Stimulated activated naive CD8-positive, alpha-beta T cell treated with anti-CD3 and anti-CD28 coated beads, Interleukin-15, Interleukin-2, amounts not matched to agents 100 ng/mL and 50 ng/mL, for 24 hours (primary cell): ENCODE measurements at regions not wholly inside any gene's neighbourhood (a gene's known extent, or its start where the extent isn't known, plus 50 kb on each side); places are given as distances from the start of the nearest gene placed in this dataset.
"Not testable (repeated sequence)": the region's sequence is repeated elsewhere in the genome, so short reads cannot be mapped to it uniquely, and the experiment has no call there.

ENCODE experiments used
- H3K27ac Mint-ChIP-seq: one replicate; pipeline ENCODE4 v1.8.0; 2021; ENCODE audit warnings: mild to moderate bottlenecking, mixed read lengths
- H3K27me3 Mint-ChIP-seq: one replicate; pipeline ENCODE4 v1.8.0; 2021; ENCODE audit warnings: mixed read lengths
- H3K36me3 Mint-ChIP-seq: one replicate; pipeline ENCODE4 v1.8.0; 2021; ENCODE audit warnings: low read depth, mixed read lengths
- H3K4me1 Mint-ChIP-seq: one replicate; pipeline ENCODE4 v1.8.0; 2021; ENCODE audit warnings: low read depth, mixed read lengths
- H3K4me3 Mint-ChIP-seq: one replicate; pipeline ENCODE4 v1.8.0; 2021; ENCODE audit warnings: mild to moderate bottlenecking, mixed read lengths
- H3K9me3 Mint-ChIP-seq: one replicate; pipeline ENCODE4 v1.8.0; 2021; ENCODE audit warnings: mixed read lengths

GRCh38 chr18:77395953-77396352 lies 146.3 kb downstream of the GALR1 start:
- Mint-ChIP-seq H3K9me3 (peaks cover 3% of the 10 kb centered on the region), H3K4me3 (no peak overlapping the region), H3K36me3 (no peaks in the 10 kb centered on the region), H3K4me1 (no peaks in the 10 kb centered on the region), H3K27ac (no peak overlapping the region), H3K27me3 (peaks cover 3% of the 10 kb centered on the region)

- no peaks in the 10 kb centered on the region for H3K4me1 Mint-ChIP-seq
- H3K27me3 Mint-ChIP-seq: peaks cover 3% of the 10 kb centered on the region
- peaks cover 3% of the 10 kb centered on the region for H3K9me3 Mint-ChIP-seq
- H3K27ac Mint-ChIP-seq: no peak overlapping the region
- no peak overlapping the region for H3K4me3 Mint-ChIP-seq
- H3K36me3 Mint-ChIP-seq: no peaks in the 10 kb centered on the region
Measured at GRCh38 chr18:77397056-77397455, 147.4 kb downstream of the GALR1 start.

GRCh38 chr18:77397617-77398016 lies 148.0 kb downstream of the GALR1 start:
- no peak overlapping the region for H3K4me3 Mint-ChIP-seq
- H3K27me3 Mint-ChIP-seq: no peaks in the 10 kb centered on the region
- no peaks in the 10 kb centered on the region for H3K9me3 Mint-ChIP-seq
- no peaks in the 10 kb centered on the region for H3K4me1 Mint-ChIP-seq
- H3K27ac Mint-ChIP-seq: no peak overlapping the region
- H3K36me3 Mint-ChIP-seq: no peaks in the 10 kb centered on the region

- no peaks in the 10 kb centered on the region for H3K4me1 Mint-ChIP-seq
- H3K36me3 Mint-ChIP-seq: no peaks in the 10 kb centered on the region
- H3K27ac Mint-ChIP-seq: no peak overlapping the region
- no peaks in the 10 kb centered on the region for H3K9me3 Mint-ChIP-seq
- H3K4me3 Mint-ChIP-seq: no peak overlapping the region
- H3K27me3 Mint-ChIP-seq: no peaks in the 10 kb centered on the region
Measured at GRCh38 chr18:77400561-77400960, 150.9 kb downstream of the GALR1 start.

- Mint-ChIP-seq H3K27me3 (no peaks in the 10 kb centered on the region), H3K4me1 (no peaks in the 10 kb centered on the region), H3K36me3 (no peaks in the 10 kb centered on the region), H3K4me3 (no peak overlapping the region), H3K27ac (no peak overlapping the region), H3K9me3 (no peaks in the 10 kb centered on the region)
Measured at GRCh38 chr18:77401173-77401572, 151.5 kb downstream of the GALR1 start.

- Mint-ChIP-seq H3K9me3 (no peaks in the 10 kb centered on the region), H3K27ac (no peak overlapping the region), H3K4me3 (no peak overlapping the region), H3K36me3 (no peaks in the 10 kb centered on the region), H3K27me3 (no peaks in the 10 kb centered on the region), H3K4me1 (no peaks in the 10 kb centered on the region)
Measured at GRCh38 chr18:77403969-77404535, 154.4 kb downstream of the GALR1 start.

- H3K4me3 Mint-ChIP-seq: no peak overlapping the region
- no peaks in the 10 kb centered on the region for H3K36me3 Mint-ChIP-seq
- H3K27me3 Mint-ChIP-seq: no peaks in the 10 kb centered on the region
- H3K9me3 Mint-ChIP-seq: no peaks in the 10 kb centered on the region
- H3K4me1 Mint-ChIP-seq: no peaks in the 10 kb centered on the region
- no peak overlapping the region for H3K27ac Mint-ChIP-seq
Measured at GRCh38 chr18:77405096-77405495, 155.4 kb downstream of the GALR1 start.

- no peaks in the 10 kb centered on the region for H3K4me1 Mint-ChIP-seq
- no peak overlapping the region for H3K4me3 Mint-ChIP-seq
- H3K27me3 Mint-ChIP-seq: no peaks in the 10 kb centered on the region
- H3K36me3 Mint-ChIP-seq: no peaks in the 10 kb centered on the region
- H3K27ac Mint-ChIP-seq: no peak overlapping the region
- H3K9me3 Mint-ChIP-seq: no peaks in the 10 kb centered on the region
Measured at GRCh38 chr18:77407733-77408132, 158.1 kb downstream of the GALR1 start.

GRCh38 chr18:77421546-77421945 lies 171.9 kb downstream of the GALR1 start:
- not testable (repeated sequence) for H3K4me3 Mint-ChIP-seq, H3K27ac Mint-ChIP-seq, H3K27me3 Mint-ChIP-seq, H3K9me3 Mint-ChIP-seq, H3K36me3 Mint-ChIP-seq, H3K4me1 Mint-ChIP-seq

GRCh38 chr18:77422974-77423867 lies 173.6 kb downstream of the GALR1 start:
- Mint-ChIP-seq H3K36me3 (no peaks in the 10 kb centered on the region), H3K27ac (no peak overlapping the region), H3K4me1 (no peaks in the 10 kb centered on the region), H3K9me3 (no peaks in the 10 kb centered on the region), H3K27me3 (peaks cover 8% of the 10 kb centered on the region), H3K4me3 (no peak overlapping the region)

- Mint-ChIP-seq H3K27me3 (peaks cover 28% of the 10 kb centered on the region), H3K9me3 (no peaks in the 10 kb centered on the region), H3K36me3 (no peaks in the 10 kb centered on the region), H3K27ac (no peak overlapping the region), H3K4me3 (no peak overlapping the region), H3K4me1 (no peaks in the 10 kb centered on the region)
Measured at GRCh38 chr18:77433076-77433475, 183.4 kb downstream of the GALR1 start.

GRCh38 chr18:77439888-77440287 lies 190.2 kb downstream of the GALR1 start:
- Mint-ChIP-seq H3K4me1 (no peaks in the 10 kb centered on the region), H3K27ac (no peak overlapping the region), H3K36me3 (no peaks in the 10 kb centered on the region), H3K4me3 (no peak overlapping the region), H3K27me3 (peaks cover 22% of the 10 kb centered on the region), H3K9me3 (no peaks in the 10 kb centered on the region)

GRCh38 chr18:77442393-77442792 lies 192.7 kb downstream of the GALR1 start:
- H3K27ac Mint-ChIP-seq: no peak overlapping the region
- no peak overlapping the region for H3K4me3 Mint-ChIP-seq
- peaks cover 22% of the 10 kb centered on the region for H3K27me3 Mint-ChIP-seq
- no peaks in the 10 kb centered on the region for H3K36me3 Mint-ChIP-seq
- no peaks in the 10 kb centered on the region for H3K9me3 Mint-ChIP-seq
- H3K4me1 Mint-ChIP-seq: no peaks in the 10 kb centered on the region

GRCh38 chr18:77444385-77444784 lies 194.7 kb downstream of the GALR1 start:
- H3K27ac Mint-ChIP-seq: no peak overlapping the region

GRCh38 chr18:77448046-77448445 lies 198.4 kb downstream of the GALR1 start:
- Mint-ChIP-seq H3K9me3 (no peaks in the 10 kb centered on the region), H3K27me3 (peaks cover 16% of the 10 kb centered on the region), H3K36me3 (no peaks in the 10 kb centered on the region), H3K27ac (no peak overlapping the region), H3K4me1 (no peaks in the 10 kb centered on the region), H3K4me3 (no peak overlapping the region)

More at GRCh38 chr18:77444385-77444784, 194.7 kb downstream of the GALR1 start:
- Mint-ChIP-seq H3K27me3 (peaks cover 22% of the 10 kb centered on the region), H3K36me3 (no peaks in the 10 kb centered on the region), H3K9me3 (no peaks in the 10 kb centered on the region), H3K4me3 (no peak overlapping the region), H3K4me1 (no peaks in the 10 kb centered on the region)

- no peaks in the 10 kb centered on the region for H3K4me1 Mint-ChIP-seq
- peaks cover 13% of the 10 kb centered on the region for H3K27me3 Mint-ChIP-seq
- no peaks in the 10 kb centered on the region for H3K36me3 Mint-ChIP-seq
- no peak overlapping the region for H3K4me3 Mint-ChIP-seq
- no peaks in the 10 kb centered on the region for H3K9me3 Mint-ChIP-seq
- H3K27ac Mint-ChIP-seq: no peak overlapping the region
Measured at GRCh38 chr18:77455004-77455403, 205.4 kb downstream of the GALR1 start.
